ENCODE measurements at regions not wholly inside any gene's neighbourhood (a gene's known extent, or its start where the extent isn't known, plus 50 kb on each side); places are given as distances from the start of the nearest gene placed in this dataset.

GRCh38 chr9:28209130-28209529 is 635.8 kb upstream of the C9orf72 start:
- no peak for TF ChIP-seq CTCF (IDR thresholded peaks at IDR 0.05; ENCODE audit: unreplicated experiment in 3 of 3)
- peak overlapping the region in 1 of 3 experiments; percentile 3 for H3K27ac Mint-ChIP-seq
- H3K36me3 Mint-ChIP-seq (ENCODE audit: low read depth), result no peaks in the 10 kb centered on the region
- no peak overlapping the region for H3K4me3 Mint-ChIP-seq
- H3K9me3 Mint-ChIP-seq, result no peaks in the 10 kb centered on the region
- H3K4me1 Mint-ChIP-seq, result peaks cover 27% of the 10 kb centered on the region
- H3K27me3 Mint-ChIP-seq (ENCODE audit: low read depth), result no peaks in the 10 kb centered on the region

GRCh38 chr9:28212979-28213378 is 639.7 kb upstream of the C9orf72 start:
- H3K36me3 Mint-ChIP-seq (ENCODE audit: low read depth), result no peaks in the 10 kb centered on the region
- H3K27me3 Mint-ChIP-seq (ENCODE audit: low read depth), result no peaks in the 10 kb centered on the region
- no peak overlapping the region for H3K4me3 Mint-ChIP-seq
- no peaks in the 10 kb centered on the region for H3K9me3 Mint-ChIP-seq
- peak overlapping the region in 2 of 3 experiments; percentile 26 to 41 for H3K27ac Mint-ChIP-seq
- H3K4me1 Mint-ChIP-seq, result peaks cover 20% of the 10 kb centered on the region
- TF ChIP-seq CTCF (IDR thresholded peaks at IDR 0.05; ENCODE audit: unreplicated experiment in 3 of 3), result no peak

- H3K36me3 Mint-ChIP-seq (ENCODE audit: low read depth), result no peaks in the 10 kb centered on the region
- peaks cover 10% of the 10 kb centered on the region for H3K4me1 Mint-ChIP-seq
- H3K27me3 Mint-ChIP-seq (ENCODE audit: low read depth), result no peaks in the 10 kb centered on the region
These were observed 642.4 kb upstream of the C9orf72 start for GRCh38 chr9:28215536-28216299.

GRCh38 chr9:28232686-28233085 is 659.4 kb upstream of the C9orf72 start:
- no peaks in the 10 kb centered on the region for H3K4me1 Mint-ChIP-seq
- H3K36me3 Mint-ChIP-seq (ENCODE audit: low read depth), result no peaks in the 10 kb centered on the region
- no peaks in the 10 kb centered on the region for H3K27me3 Mint-ChIP-seq (ENCODE audit: low read depth)
- no peak for TF ChIP-seq CTCF (IDR thresholded peaks at IDR 0.05; ENCODE audit: unreplicated experiment in 3 of 3)
- H3K27ac Mint-ChIP-seq, result no peak overlapping the region
- peaks cover 9% of the 10 kb centered on the region for H3K9me3 Mint-ChIP-seq
- H3K4me3 Mint-ChIP-seq, result no peak overlapping the region

More at GRCh38 chr9:28215536-28216299, 642.4 kb upstream of the C9orf72 start:
- H3K27ac Mint-ChIP-seq, result no peak overlapping the region
- TF ChIP-seq CTCF (IDR thresholded peaks at IDR 0.05; ENCODE audit: unreplicated experiment in 3 of 3), result no peak
- H3K9me3 Mint-ChIP-seq, result no peaks in the 10 kb centered on the region
- no peak overlapping the region for H3K4me3 Mint-ChIP-seq

GRCh38 chr9:28234133-28234893 is 661.0 kb upstream of the C9orf72 start:
- TF ChIP-seq CTCF (IDR thresholded peaks at IDR 0.05; ENCODE audit: unreplicated experiment in 3 of 3), result no peak
- Mint-ChIP-seq H3K27me3 (ENCODE audit: low read depth) (no peaks in the 10 kb centered on the region), H3K27ac (no peak overlapping the region), H3K4me1 (no peaks in the 10 kb centered on the region), H3K9me3 (peaks cover 17% of the 10 kb centered on the region), H3K36me3 (ENCODE audit: low read depth) (no peaks in the 10 kb centered on the region), H3K4me3 (no peak overlapping the region)
